Epithelial cell of proximal tubule (primary cell): ENCODE measurements at regions not wholly inside any gene's neighbourhood (a gene's known extent, or its start where the extent isn't known, plus 50 kb on each side); places are given as distances from the start of the nearest gene placed in this dataset.
"Not testable (repeated sequence)": the region's sequence is repeated elsewhere in the genome, so short reads cannot be mapped to it uniquely, and the experiment has no call there.

Source experiments
- DNase-seq: peaks from one replicate; pipeline ENCODE4 v3.0.0-alpha.2; 2011; ENCODE audit warnings: low read depth
- H3K4me3 ChIP-seq: 2 replicates; pipeline ENCODE4 v1.5.1; 2011; ENCODE audit warnings: low read depth, mild to moderate bottlenecking, low read length
- TF ChIP-seq, protein P1 (sequence below): conservative IDR thresholded peaks from 2 replicates; pipeline ENCODE4 v1.5.1; 2012; ENCODE audit warnings: low read depth, mild to moderate bottlenecking, low read length

GRCh38 chr13:80707000-80707983 is 366.4 kb upstream of the SPRY2 start:
- no peak overlapping the region for H3K4me3 ChIP-seq
- TF ChIP-seq, protein P1, sequence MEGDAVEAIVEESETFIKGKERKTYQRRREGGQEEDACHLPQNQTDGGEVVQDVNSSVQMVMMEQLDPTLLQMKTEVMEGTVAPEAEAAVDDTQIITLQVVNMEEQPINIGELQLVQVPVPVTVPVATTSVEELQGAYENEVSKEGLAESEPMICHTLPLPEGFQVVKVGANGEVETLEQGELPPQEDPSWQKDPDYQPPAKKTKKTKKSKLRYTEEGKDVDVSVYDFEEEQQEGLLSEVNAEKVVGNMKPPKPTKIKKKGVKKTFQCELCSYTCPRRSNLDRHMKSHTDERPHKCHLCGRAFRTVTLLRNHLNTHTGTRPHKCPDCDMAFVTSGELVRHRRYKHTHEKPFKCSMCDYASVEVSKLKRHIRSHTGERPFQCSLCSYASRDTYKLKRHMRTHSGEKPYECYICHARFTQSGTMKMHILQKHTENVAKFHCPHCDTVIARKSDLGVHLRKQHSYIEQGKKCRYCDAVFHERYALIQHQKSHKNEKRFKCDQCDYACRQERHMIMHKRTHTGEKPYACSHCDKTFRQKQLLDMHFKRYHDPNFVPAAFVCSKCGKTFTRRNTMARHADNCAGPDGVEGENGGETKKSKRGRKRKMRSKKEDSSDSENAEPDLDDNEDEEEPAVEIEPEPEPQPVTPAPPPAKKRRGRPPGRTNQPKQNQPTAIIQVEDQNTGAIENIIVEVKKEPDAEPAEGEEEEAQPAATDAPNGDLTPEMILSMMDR, result no peak
- no peak for DNase-seq

- DNase-seq, result no peak
- H3K4me3 ChIP-seq, result no peak overlapping the region
- TF ChIP-seq, protein P1, result no peak
Measured at GRCh38 chr13:80706164-80706471, 365.2 kb upstream of the SPRY2 start.

- TF ChIP-seq, protein P1, result no peak
- H3K4me3 ChIP-seq, result no peak overlapping the region
- no peak for DNase-seq
Measured at GRCh38 chr13:80705371-80706163, 364.6 kb upstream of the SPRY2 start.

GRCh38 chr13:80704369-80704768 is 363.4 kb upstream of the SPRY2 start:
- H3K4me3 ChIP-seq, result no peak overlapping the region
- TF ChIP-seq, protein P1, result no peak
- DNase-seq, result no peak

DNA sequence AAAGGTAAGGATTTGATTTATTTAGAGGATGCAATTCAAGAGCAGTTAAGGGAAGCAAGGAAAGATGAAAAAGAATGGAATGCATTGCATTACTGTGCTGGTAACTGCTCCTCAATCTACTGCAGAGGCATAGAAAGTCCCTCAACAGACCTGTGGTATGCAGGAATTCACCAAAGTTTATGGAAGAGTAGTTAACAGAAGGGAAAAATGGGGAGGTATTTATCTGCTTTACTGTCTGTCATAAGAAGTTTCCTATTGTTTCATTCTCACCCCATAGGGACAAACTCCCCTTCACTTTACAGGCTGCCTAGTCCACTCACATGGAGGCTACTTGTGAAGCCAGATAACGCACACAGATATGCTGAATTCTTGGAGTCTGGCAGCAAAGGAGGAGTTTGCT is 354.9 kb upstream of the SPRY2 start:
- TF ChIP-seq, protein P1, result no peak
- no peak overlapping the region for H3K4me3 ChIP-seq
- DNase-seq, result no peak

DNA sequence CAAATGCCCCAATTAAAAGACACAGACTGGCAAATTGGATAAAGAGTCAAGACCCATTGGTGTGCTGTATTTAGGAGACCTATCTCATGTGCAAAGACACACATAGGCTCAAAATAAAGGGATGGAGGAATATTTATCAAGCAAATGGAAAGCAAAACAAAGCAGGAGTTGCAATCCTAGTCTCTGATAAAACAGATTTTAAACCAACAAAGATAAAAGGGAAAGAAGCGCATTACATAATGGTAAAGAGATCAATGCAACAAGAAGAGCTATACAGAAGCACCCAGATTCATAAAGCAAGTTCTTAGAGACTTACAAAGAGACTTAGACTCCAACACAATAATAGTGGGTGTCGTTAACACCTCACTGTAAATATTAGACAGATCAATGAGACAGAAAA is 350.9 kb upstream of the SPRY2 start:
- H3K4me3 ChIP-seq, result not testable (repeated sequence)

DNA sequence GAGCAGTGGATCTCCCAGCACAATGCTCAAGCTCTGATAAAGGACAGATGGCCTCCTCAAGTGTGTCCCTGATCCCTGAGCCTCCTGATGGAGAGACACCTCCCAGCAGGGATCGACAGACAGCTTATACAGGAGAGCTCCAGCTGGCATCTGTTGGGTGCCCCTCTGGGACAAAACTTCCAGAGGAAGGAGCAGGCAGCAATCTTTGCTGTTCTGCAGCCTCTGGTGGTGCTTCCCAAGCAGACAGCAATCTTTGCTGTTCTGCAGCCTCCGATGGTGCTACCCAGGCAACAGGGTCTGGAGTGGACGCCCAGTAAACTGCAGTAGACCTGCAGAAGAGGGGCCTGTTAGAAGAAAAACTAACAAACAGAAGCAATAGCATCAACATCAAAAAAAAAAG is 349.3 kb upstream of the SPRY2 start:
- no peak overlapping the region for H3K4me3 ChIP-seq
- TF ChIP-seq, protein P1, result no peak
- no peak for DNase-seq

More for the DNA sequence above, 350.9 kb upstream of the SPRY2 start:
- not testable (repeated sequence) for DNase-seq
